IPS-20b (cell line): ENCODE measurements at regions not wholly inside any gene's neighbourhood (a gene's known extent, or its start where the extent isn't known, plus 50 kb on each side); places are given as distances from the start of the nearest gene placed in this dataset.
"Not testable (repeated sequence)": the region's sequence is repeated elsewhere in the genome, so short reads cannot be mapped to it uniquely, and the experiment has no call there.

Experiments
- H3K27ac ChIP-seq: one replicate; pipeline ENCODE4 v1.5.1; 2013; ENCODE audit warnings: low read length
- H3K27me3 ChIP-seq: 2 replicates; pipeline ENCODE4 v1.6.1; 2013; ENCODE audit warnings: mild to moderate bottlenecking, low read length, inconsistent platforms; ENCODE audit not compliant: insufficient read depth
- H3K36me3 ChIP-seq: 2 replicates; pipeline ENCODE4 v1.6.1; 2013; ENCODE audit warnings: low read depth, mild to moderate bottlenecking, inconsistent platforms, low read length, moderate library complexity; ENCODE audit not compliant: insufficient read depth
- H3K4me1 ChIP-seq: 2 replicates; pipeline ENCODE4 v1.6.1; 2013; ENCODE audit warnings: mild to moderate bottlenecking, control low read depth, inconsistent platforms, low read length, moderate library complexity; ENCODE audit not compliant: insufficient read depth
- H3K4me3 ChIP-seq: 2 replicates; pipeline ENCODE4 v1.5.1; 2013; ENCODE audit warnings: mild to moderate bottlenecking, low read length, inconsistent platforms
- H3K9ac ChIP-seq: 2 replicates; pipeline ENCODE4 v1.6.1; 2013; ENCODE audit warnings: low read depth, mild to moderate bottlenecking, inconsistent platforms, low read length, moderate library complexity
- H3K9me3 ChIP-seq: 2 replicates; pipeline ENCODE4 v1.6.1; 2013; ENCODE audit warnings: mild to moderate bottlenecking, low read depth, low read length, inconsistent platforms; ENCODE audit not compliant: insufficient read depth

DNA sequence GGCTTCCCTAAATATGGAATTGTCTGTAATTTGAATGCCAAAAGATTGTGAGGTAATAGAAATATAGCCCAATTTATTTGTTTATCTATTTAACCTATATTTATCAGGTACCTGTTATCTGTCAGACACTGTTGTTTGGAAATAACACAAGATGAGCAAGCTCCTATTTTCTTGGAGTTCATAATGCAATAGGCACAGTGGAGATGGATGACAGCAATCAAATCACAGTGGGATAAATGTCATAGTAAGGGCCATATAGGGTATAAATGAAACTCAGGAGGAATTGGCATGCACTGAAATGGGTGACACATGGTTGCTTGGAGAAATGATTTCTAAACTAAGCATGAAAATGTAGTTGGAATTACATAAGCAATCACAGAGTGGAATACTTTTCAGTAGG is 761.8 kb upstream of the MBL2 start:
- peaks cover 8% of the 10 kb centered on the region; the same call in 1 of the 2 replicates for H3K4me1 ChIP-seq
- no peak overlapping the region for H3K9ac ChIP-seq
- H3K27me3 ChIP-seq, result no peaks in the 10 kb centered on the region
- no peak overlapping the region for H3K4me3 ChIP-seq
- no peaks in the 10 kb centered on the region for H3K36me3 ChIP-seq
- H3K9me3 ChIP-seq, result no peaks in the 10 kb centered on the region
- no peak overlapping the region for H3K27ac ChIP-seq

GRCh38 chr10:53528974-53529373 is 756.4 kb upstream of the MBL2 start:
- H3K36me3 ChIP-seq, result no peaks in the 10 kb centered on the region
- H3K4me3 ChIP-seq, result no peak overlapping the region
- no peaks in the 10 kb centered on the region for H3K27me3 ChIP-seq
- no peak overlapping the region for H3K27ac ChIP-seq
- H3K4me1 ChIP-seq, result peaks cover 10% of the 10 kb centered on the region; the same call in 1 of the 2 replicates
- H3K9ac ChIP-seq, result no peak overlapping the region
- H3K9me3 ChIP-seq, result no peaks in the 10 kb centered on the region

DNA sequence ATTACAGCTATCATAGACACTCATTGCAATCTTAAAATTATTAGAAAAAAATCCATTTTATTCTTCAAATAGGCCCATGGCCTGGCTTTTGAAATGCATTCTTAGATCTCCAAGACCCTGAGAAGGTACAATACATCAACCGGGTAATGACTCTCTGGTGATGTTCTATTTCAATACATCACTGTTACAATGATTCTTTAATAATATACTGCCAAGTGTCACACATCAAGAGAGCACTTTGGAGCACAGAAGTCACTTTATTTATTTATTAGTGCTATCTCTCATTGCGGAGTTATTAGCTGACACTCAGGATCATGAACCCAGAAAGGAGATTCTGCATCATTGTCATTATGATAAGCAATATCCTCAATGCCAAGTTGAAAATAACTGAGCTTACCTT is 748.5 kb upstream of the MBL2 start:
- no peak overlapping the region for H3K4me3 ChIP-seq
- H3K9me3 ChIP-seq, result peaks cover 23% of the 10 kb centered on the region
- H3K27ac ChIP-seq, result no peak overlapping the region
- H3K9ac ChIP-seq, result no peak overlapping the region
- no peaks in the 10 kb centered on the region for H3K36me3 ChIP-seq
- no peaks in the 10 kb centered on the region for H3K27me3 ChIP-seq
- H3K4me1 ChIP-seq, result no peaks in the 10 kb centered on the region

- H3K4me3 ChIP-seq, result no peak overlapping the region; the same call in 1 of the 2 replicates
- H3K27ac ChIP-seq, result peak overlapping the region; percentile 49
Observed at GRCh38 chr10:53508197-53508596, 735.6 kb upstream of the MBL2 start.

GRCh38 chr10:53504492-53504891 is 731.9 kb upstream of the MBL2 start:
- Histone ChIP-seq H3K9me3 (peaks cover 21% of the 10 kb centered on the region), H3K36me3 (peaks cover 13% of the 10 kb centered on the region; the same call in 1 of the 2 replicates), H3K4me1 (peaks cover 23% of the 10 kb centered on the region; the same call in 1 of the 2 replicates)
- not testable (repeated sequence) for H3K27ac ChIP-seq, H3K4me3 ChIP-seq, H3K27me3 ChIP-seq, H3K9ac ChIP-seq

More at GRCh38 chr10:53508197-53508596, 735.6 kb upstream of the MBL2 start:
- H3K36me3 ChIP-seq, result no peaks in the 10 kb centered on the region
- 0 out of 2 replicates have a peak, but pooled peaks cover 4% of the 10 kb centered on the region for H3K9me3 ChIP-seq
- H3K9ac ChIP-seq, result peak overlapping the region; percentile 53; the same call in 1 of the 2 replicates
- H3K27me3 ChIP-seq, result no peaks in the 10 kb centered on the region
- H3K4me1 ChIP-seq, result peaks cover 23% of the 10 kb centered on the region; the same call in 1 of the 2 replicates

DNA sequence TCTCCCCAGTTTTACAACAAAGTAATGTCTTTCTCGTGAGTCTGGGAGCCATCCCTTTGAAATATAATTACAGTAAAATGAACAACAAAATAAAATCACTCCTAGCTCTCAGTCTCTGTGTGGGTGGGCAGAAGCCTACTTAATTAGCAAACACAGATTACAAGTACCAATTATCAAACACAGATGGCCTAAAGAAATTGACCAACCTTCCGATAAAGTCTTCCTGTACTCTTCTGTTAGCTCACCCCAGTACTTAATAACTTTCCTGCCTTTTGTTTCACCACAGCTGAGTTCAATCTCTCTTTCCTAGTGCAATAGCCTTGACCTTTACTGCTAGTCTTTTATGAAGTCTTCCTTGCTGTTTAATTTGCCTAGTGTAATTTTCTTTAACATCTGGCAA is 719.2 kb upstream of the MBL2 start:
- Histone ChIP-seq H3K36me3 (peaks cover 3% of the 10 kb centered on the region; the same call in 1 of the 2 replicates), H3K27ac (peak overlapping the region; percentile 37), H3K27me3 (no peaks in the 10 kb centered on the region), H3K4me1 (peaks cover 4% of the 10 kb centered on the region; the same call in 1 of the 2 replicates), H3K4me3 (no peak overlapping the region), H3K9me3 (peaks cover 5% of the 10 kb centered on the region), H3K9ac (no peak overlapping the region)

DNA sequence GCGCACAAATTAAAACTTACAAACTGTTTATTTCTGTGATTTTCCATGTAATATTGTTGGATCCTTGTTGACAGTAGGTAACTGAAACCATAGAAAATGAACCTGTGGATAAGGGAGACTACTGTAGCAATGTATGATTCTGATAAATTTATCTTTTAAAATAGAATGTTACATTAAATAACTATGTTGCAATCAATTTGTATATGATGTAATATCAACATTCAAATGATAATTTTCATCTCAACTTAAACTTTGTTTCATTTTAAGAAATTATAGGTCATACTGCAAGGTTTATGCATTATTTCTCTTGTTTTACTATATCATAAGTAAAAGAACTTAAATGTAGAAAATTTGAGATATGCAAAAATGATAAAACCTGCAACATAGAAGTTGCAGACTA is 718.0 kb upstream of the MBL2 start:
- Histone ChIP-seq H3K4me1 (peaks cover 4% of the 10 kb centered on the region; the same call in 1 of the 2 replicates), H3K27me3 (no peaks in the 10 kb centered on the region), H3K36me3 (peaks cover 12% of the 10 kb centered on the region; the same call in 1 of the 2 replicates), H3K9me3 (peaks cover 16% of the 10 kb centered on the region), H3K4me3 (no peak overlapping the region), H3K27ac (peak overlapping the region; percentile 23), H3K9ac (no peak overlapping the region)

DNA sequence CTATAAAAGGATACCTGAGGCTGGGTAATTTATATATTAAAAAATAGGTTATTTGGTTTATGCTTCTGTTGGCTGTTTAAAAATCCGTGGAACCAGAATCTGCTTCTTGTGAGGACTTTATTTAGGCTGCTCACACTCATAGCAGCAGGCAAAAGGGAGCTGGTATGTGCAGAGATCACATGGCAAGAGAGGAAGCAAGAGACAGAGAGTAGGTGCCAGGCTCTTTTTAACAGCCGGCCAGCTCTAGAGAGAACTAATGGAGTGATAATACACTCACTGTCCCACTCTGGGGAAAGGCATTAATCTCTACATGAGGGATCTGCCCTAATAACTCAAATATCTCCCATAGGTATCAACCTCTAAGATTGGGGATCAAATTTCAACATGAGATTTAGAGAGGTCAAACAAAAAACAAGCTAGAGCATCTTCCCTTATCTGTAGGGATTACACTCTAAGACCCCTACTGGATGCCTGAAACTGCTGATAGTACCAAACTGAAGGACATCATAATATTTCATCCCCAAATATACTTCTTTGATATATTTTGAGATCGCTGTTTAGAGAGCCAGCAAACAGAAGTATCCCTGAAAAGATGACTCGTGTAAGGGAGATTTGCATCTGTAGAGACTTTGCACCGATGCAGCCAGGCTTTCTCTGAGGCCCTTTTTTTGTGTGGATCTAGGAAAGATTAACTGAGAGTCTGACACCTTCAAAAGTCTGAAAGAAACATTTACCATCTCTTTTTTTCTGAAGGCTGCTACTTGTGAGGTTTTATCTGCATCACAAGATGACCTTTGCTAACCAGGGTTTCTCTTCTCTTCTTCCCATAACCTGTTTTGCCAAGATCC is 717.0 kb upstream of the MBL2 start:
- Histone ChIP-seq H3K27ac (peak overlapping the region; percentile 23), H3K9me3 (peaks cover 25% of the 10 kb centered on the region), H3K9ac (peak overlapping the region; percentile 9; the same call in 1 of the 2 replicates), H3K36me3 (peaks cover 18% of the 10 kb centered on the region; the same call in 1 of the 2 replicates), H3K27me3 (no peaks in the 10 kb centered on the region), H3K4me1 (peaks cover 4% of the 10 kb centered on the region; the same call in 1 of the 2 replicates), H3K4me3 (no peak overlapping the region)

- Histone ChIP-seq H3K27ac (no peak overlapping the region), H3K4me1 (peaks cover 4% of the 10 kb centered on the region; the same call in 1 of the 2 replicates), H3K9me3 (peaks cover 30% of the 10 kb centered on the region), H3K36me3 (peaks cover 21% of the 10 kb centered on the region; the same call in 1 of the 2 replicates), H3K27me3 (no peaks in the 10 kb centered on the region), H3K4me3 (no peak overlapping the region), H3K9ac (no peak overlapping the region)
Observed at GRCh38 chr10:53487019-53487983, 714.7 kb upstream of the MBL2 start.

- H3K27ac ChIP-seq, H3K4me3 ChIP-seq, H3K4me1 ChIP-seq, H3K9ac ChIP-seq, H3K27me3 ChIP-seq: not testable (repeated sequence)
- Histone ChIP-seq H3K36me3 (peaks cover 21% of the 10 kb centered on the region; the same call in 1 of the 2 replicates), H3K9me3 (peaks cover 30% of the 10 kb centered on the region)
Observed at GRCh38 chr10:53485422-53485821, 712.8 kb upstream of the MBL2 start.

- Histone ChIP-seq H3K9me3 (peaks cover 3% of the 10 kb centered on the region), H3K4me1 (peaks cover 45% of the 10 kb centered on the region; the same call in 1 of the 2 replicates), H3K4me3 (peak overlapping the region; percentile 40; the same call in 1 of the 2 replicates), H3K9ac (peak overlapping the region; percentile 78), H3K27me3 (no peaks in the 10 kb centered on the region), H3K36me3 (peaks cover 1% of the 10 kb centered on the region; the same call in 1 of the 2 replicates), H3K27ac (peak overlapping the region; percentile 95)
Observed at GRCh38 chr10:53479365-53479764, 706.8 kb upstream of the MBL2 start.
